Right hindlimb (tissue), 1 donor: ENCODE measurements at regions not wholly inside any gene's neighbourhood (a gene's known extent, or its start where the extent isn't known, plus 50 kb on each side); places are given as distances from the start of the nearest gene placed in this dataset.
"Not testable (repeated sequence)": the region's sequence is repeated elsewhere in the genome, so short reads cannot be mapped to it uniquely, and the experiment has no call there.

Experiments
- DNase-seq: peaks from one replicate; pipeline ENCODE4 v3.0.0-alpha.2; 2018

DNA sequence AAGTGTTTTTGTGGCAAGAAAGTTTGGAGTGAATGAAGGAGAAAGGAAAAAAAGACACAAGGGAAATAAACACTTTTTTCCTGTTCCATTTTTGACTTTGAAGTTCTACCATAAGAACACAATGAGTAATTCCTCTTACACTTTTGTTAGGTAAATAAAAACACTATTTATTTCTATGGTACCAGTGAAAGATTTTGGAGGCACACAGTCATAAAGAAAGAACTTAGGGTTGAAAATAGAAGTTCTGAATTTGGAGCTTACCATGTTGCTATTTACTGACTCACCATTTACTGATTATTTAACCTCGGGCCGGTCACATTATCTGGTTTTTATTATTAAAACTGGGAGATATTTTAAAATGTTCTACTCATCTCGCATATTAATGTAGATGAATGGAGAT is 367.8 kb downstream of the TLE1 start:
- no peak for DNase-seq

DNA sequence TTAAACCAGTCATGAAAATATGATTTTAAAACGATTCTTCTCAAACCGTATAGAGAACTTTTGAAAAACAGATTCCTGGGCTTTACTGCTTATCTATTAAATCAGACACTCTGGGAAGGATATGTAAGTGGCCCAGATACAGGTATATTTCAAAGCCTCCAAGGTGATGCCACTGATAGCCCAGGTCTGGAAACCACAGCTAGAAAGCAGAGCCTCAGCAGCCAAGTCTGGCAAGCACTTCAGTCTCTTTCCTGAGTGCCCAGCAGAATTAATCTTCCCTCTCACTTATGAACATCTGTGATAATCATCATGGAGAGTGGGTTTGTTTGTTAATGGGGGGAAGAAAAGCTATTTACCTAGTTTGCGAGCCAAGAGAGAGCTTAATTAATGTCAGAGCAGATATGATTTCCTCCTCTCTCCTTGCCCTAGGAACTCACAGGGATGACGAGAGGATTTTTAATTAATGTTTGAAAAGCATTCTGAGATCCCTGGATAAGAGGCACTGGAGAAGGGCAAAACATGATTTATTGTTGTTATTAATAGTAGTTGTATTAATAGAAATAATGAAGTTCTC is 368.4 kb downstream of the TLE1 start:
- DNase-seq: no peak

DNA sequence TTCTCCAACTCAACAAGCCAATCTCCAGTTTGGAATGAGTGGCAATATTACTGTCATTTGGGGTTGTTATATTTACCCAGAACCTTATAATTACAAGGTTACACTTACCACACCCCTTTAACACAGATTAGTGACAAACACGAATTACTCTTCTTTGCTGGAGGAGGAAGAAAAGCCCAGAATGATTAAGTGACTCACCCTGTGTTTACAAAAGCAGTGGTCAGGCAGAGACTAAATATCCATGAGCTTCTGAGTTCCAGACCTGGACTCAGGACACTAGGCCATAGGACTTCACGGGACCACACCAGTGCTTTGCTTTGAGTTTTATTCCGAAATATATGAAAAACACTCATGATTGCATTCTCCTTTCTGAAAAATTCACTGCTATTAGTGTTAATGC is 370.8 kb downstream of the TLE1 start:
- no peak for DNase-seq

DNA sequence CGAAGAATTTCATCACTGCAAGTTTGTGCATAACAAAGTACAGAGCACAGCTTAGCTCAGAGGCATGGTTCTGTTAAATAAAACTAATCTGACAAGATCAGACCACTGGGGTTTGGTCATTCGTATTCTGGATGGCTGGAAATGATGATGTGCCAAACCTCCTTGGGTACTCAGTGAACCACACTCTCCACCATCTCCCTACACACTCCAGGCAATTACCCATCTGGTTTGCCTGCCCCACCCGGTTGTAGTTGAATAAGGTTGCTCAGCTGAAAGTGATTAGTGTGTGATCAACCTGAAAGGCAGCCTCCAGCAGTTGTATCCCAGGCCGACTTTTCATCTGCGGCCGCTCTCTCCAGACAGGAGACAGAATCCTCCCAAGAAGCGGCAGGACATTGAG is 371.4 kb downstream of the TLE1 start:
- peak; percentile 20 for DNase-seq

DNA sequence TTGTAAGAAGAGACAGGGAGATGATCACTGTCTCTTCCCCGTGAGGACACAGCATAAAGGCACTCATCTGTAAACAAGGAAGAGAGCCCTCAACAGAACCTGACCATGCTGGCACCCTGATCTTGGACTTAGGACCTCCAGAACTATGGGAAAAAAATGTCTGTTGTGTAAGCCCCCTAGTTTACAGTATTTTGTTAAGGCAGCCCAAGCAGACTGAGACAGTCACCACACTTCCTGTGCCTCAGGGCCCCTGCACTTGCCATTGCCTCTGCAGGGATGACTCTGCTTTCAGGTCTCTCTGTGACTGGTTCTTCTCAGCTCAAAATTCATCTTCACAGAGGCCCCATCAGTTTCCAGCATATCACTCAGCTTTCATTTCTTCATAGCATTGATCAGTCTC is 372.1 kb downstream of the TLE1 start:
- DNase-seq: no peak

DNA sequence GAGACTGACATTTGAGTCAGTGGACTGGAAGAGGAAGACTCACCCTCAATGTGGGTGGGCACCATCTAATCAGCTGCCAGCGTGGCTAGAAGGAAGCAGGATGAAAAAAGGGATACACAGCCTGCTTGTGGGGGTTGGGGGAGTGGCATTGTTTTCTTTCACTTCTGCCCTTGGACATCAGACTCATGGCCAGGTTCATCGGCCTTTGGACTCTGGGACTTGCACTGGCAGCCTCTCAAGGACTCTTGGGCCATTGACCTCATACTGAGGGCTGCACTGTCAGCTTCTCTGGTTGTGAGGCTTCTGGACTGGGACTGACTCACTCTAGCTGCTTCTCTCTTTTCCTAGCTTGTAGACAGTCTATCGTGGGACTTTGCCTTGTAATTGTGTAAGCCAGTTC is 374.9 kb downstream of the TLE1 start:
- DNase-seq: no peak

DNA sequence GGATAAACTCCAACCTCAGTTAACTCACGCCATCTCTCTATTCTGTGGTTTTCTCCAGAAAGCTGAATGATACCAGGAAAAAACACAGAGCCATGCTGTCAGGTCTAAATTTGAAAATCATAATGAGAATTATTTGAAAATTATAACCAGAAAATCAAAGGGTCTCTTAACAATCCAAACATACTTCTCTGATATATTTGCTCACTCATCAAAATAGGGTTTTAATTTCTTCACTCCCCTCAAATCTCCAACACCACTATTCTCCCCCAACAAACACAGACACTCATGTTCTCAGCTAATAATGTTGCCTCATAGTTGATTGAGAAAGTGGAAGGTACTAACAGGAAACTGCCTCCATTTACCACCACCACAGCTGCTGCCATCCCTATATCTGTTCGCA is 375.5 kb downstream of the TLE1 start:
- no peak for DNase-seq

DNA sequence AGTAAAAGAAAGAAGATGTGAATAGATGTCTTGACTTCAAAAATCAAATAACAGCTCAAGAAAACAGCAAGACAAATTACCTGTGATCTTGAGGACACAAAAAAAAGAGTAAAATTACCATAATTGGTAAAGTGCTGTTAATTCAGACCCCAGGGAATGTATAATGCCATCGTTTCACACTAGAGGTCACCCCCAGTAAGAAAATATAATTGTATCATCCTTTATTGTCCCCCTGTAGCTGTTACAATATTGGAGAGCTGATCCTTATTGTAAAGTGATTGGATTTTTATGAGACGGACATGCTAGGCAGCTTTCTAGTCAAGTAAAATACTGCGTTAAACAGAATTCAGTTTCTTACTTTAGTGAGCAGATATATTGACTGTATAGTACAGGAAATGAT is 377.0 kb downstream of the TLE1 start:
- DNase-seq: no peak

DNA sequence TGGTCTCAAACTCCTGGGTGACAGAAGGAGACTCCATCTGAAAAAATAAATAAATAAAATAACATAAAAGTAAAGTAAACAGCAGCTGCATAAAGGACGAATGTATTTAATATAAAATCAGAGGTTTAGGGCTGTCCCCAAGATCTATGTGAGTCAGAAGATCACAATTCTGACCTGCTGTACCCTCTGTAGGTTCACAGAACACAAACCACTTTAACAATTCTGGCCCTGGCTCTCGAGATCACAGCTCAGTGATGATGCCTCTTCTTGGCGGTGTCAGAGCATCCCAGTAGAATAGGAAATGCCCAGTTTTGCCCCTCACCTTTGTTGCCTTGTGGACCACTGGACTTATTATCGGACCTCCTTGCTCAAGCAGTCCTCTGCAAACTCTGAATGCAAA is 380.9 kb downstream of the TLE1 start:
- no peak for DNase-seq

DNA sequence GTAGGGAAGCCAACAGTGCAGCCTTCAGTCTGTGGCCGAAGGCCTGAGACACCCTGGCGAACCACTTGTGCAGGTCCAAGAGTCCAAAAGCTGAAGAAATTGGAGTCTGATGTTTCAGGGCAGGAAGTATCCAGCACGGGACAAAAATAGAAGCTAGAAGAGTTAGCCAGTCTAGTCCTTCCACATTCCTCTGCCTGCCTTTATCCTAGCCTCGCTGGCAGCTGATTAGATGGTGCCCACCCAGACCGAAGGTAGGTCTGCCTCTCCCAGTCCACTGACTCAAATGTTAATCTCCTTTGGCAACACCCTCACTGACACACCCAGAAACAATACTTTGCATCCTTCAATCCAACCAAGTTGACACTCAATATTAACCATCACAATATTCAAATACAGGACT is 381.6 kb downstream of the TLE1 start:
- not testable (repeated sequence) for DNase-seq

DNA sequence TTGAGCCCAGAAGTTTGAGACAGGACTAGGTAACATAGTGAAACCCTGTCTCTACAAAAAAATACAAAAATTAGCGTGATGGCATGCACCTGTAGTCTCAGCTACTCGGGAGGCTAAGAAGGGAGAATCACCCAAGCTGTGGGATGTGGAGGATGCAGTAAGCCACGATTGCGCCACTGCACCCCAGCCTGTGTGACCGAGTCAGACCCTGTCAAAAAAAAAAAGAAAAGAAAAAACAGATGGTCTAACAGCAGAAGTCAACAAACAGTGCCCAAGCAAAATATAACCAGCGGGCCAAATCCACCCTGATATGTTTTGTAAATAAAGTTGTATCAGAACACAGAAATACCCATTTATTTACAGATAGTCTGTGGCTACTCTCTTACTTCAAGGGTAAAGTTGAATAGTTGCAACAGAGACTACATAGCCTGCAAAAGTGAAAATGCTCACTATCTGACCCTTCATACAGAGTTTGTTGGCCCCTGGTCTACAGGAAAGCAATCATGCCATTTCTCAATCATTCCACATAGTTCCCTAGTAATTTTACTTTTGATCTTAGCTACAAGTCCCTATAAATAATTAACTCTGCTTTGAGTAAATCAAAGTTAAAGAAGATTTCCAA is 383.7 kb downstream of the TLE1 start:
- DNase-seq: no peak

DNA sequence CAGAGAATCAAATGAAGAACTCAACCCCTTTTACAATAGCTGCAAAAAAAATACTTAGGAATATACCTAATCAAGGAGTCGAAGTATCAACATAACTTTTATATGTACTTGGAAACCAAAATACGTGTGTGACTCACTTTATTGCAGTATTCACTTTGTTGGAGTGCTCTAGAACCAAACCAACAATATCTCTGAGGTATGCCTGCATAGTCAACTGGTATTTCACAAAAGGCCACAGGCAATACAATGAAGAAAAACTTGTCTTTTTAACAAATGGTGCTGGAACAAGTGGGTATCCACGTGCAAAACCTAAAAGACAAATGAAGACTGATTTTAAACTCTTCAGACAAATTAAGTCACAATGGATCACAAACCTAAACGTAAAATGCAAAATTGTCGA is 385.7 kb downstream of the TLE1 start:
- DNase-seq: no peak

DNA sequence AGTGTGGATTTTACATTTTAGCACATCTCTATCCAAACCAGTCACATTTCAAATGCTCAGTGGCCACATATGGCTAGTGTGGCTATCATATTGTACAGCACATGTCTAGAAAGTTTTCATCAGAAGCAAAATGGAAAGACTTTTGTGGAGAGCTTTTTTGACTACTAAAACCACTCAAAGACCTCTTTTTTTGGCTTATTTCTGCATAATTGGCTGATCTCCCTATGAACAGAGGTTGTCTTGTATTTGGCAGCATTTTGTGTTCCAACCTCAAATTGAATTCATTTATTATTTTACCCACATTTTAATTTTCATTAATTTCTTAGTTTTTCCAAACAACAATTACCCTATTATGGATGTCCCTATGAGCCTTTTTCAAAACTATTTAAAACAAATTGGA is 395.7 kb downstream of the TLE1 start:
- DNase-seq: no peak

DNA sequence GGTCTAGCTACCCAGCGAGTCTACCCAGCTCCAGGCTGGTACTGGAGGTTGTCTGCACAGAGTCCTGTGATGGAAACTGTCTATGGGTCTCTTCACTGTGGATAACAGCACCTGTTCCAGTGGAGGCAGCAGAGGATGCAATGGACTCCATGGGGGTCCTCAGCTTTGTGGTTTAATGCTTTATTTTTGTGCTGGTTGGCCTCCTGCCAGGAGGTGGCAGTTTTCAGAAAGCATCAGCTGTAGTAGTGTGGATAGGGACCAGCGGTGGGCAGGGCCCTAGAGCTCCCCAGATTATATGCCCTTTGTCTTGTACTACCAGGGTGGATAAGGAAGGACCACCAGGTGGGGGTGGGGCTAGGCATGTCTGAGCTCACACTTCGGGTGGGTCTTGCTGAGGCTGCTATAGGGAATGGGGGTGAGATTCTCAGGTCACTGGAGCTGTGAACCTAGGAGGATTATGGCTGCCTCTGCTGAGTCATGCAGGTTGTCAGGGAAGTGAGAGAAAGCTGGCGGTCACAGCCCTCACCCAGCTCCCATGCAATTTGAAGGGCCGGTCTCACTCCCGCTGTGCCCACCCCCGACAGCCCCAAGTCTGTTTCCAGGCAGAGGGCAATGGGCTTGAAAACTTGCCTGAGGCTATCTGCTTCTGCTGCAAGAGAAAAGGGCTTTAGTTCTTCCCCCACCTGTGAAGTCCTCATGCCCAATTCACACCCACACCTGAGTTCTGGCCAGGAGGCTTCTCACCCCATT is 397.1 kb downstream of the TLE1 start:
- DNase-seq: no peak

DNA sequence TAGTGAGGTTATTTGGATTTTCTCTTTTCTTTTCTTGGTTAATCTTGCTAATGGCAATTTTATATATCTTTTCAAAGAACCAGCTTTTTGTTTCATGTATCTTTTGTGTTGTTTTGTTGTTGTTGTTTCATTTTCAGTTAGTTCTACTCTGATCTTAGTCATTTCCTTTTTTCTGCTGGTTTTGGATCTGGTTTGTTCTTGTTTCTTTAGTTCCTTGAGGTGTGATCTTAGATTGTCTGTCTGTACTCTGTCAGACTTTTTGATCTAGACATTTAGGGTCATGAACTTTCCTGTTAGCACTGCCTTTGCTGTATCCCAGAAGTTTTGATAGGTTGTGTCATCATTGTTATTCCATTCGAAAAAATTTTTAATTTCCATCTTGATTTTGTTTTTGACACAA is 399.7 kb downstream of the TLE1 start:
- DNase-seq: no peak

DNA sequence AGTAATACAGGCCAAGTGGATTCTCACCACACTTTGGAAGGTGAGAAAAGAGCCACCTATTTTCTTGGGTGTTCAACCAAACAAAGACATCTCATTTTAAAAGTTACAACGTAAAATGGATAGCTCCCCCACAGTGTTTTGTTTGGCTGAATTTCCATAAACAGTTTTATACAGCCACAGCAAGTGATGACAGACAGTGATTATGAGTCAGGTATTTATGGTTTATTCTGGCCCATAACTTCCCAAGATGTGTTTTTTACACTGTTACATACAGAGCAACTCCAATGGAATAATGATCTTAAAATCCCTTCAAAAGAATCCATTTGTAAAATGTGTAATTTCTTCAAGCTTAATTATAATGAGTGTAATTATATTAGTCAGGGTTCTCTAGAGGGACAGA is 421.3 kb downstream of the TLE1 start:
- no peak for DNase-seq

DNA sequence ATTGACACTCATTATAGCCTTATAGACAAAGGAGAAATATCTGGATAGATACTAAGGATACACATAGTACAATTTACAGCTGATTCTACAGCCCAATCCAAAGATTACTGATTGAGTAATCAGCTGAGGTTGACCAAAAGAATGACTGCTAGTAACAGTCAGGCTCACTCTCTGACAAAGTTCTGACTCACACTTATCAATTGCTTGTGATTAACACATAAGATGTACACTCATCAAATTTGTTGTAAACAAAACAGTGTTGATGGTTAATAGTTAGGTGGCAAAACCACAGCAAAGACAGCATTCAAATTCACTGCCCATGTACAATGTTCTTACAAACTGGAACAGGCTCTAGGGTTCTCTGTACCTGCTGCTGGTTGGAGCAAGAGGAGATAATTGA is 422.7 kb downstream of the TLE1 start:
- DNase-seq: no peak

DNA sequence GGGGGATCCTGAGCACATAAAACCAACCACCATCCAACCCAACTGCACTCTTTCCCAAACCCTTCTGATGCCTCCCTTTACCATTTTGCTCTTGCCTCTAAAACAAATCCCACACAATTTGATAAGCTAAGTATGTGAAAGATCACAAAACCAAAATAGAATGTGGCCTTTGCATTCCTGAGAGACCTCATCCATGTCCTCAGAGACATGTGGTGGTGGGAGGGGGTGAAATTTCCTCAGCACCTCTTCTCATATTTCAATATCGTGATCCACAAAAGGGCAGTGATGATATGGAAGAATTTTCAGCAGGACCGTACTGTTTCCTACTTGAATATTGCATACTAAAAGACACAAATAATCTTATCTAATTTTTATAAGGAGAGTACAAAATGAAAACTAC is 423.3 kb downstream of the TLE1 start:
- DNase-seq: no peak

DNA sequence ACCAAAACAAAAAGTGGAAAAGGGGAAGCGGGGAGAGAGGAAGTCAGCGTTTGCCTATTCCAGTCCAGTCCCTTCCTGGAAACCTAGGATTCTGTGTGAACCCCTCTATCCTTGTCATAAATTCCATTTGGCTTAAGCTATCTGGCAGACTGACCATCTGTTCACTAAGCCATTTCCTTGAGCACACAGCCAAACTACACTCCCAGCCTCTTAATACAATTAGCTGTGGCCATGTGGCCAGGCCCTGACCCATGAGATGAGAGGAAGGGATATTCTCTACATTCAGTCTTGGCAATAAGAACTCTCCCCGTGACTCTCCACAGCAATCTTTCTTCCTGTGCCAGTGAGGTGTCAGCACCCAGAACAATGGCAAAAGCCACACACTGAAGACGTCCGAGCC is 424.8 kb downstream of the TLE1 start:
- peak; percentile 63 for DNase-seq

DNA sequence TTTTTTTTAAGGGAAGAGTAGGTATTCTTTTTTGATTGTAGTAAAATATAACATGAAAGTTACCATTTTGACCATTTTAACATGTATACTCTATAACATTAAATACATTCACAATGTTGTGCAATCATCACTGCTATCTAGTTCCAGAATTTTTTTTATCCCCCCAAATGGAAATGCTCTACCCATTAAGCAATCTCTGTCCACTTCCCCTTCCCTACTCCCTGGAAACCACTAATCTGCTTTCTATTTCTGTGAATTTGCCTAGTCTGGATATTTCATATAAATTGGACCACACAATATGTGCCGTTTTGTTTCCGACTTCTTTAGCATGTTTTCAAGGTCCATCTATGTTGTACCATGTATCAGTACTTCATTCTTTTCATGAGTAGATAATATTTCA is 429.5 kb downstream of the TLE1 start:
- DNase-seq: no peak

DNA sequence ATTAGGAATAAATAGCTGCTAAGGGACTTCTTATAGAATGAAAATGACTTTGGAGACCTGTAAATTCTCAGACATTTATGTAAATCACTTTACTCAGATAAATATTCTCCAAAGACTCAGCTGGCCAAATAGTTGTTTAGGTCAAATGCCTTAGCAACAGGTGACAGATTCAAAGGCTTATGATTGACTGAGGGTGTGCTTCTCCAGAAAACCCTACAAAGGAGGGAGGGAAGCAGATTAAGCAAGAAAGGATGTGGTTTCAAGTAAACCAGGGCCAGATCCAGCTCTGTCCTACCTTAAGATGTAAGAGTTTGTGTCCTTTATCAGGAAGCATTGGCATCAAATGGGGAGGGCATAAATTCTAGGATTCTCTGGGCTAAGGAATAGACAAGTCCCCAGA is 433.0 kb downstream of the TLE1 start:
- DNase-seq: no peak

DNA sequence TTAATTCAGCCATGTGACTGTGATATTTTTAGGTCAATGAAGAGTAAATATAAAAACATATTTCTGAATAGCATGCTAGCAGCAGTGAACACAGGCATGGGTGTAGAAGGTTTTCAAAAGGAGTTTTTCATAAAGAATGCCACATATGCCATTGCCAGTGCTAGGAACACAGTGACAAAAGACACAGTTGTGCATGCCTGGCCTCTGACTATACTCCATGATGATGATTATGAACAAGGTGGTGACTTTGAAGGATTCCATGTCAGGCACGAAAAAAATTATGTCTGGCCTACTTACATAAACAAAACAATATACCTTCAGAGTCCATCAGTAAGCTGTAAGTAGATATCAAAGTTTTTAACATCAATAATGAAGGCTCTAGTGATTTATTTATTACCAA is 438.7 kb downstream of the TLE1 start:
- DNase-seq: no peak

DNA sequence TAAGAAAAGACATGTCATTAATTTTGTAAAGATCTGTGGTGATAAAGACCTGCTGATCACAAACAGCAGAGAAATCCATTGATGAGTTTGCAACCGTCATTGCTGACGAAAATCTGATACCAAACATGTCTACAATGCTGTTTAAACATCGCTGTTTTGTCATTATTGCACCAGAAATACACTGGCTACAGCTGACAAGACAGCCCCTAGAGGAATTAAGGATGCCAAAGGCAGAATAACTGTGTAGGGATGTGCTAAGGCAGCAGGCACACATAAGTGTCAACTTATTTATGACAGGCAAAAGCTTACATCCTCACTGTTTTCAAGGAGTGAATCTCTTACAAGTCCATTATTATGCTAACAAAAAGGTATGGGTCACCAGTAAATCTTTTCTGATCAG is 439.3 kb downstream of the TLE1 start:
- no peak for DNase-seq

DNA sequence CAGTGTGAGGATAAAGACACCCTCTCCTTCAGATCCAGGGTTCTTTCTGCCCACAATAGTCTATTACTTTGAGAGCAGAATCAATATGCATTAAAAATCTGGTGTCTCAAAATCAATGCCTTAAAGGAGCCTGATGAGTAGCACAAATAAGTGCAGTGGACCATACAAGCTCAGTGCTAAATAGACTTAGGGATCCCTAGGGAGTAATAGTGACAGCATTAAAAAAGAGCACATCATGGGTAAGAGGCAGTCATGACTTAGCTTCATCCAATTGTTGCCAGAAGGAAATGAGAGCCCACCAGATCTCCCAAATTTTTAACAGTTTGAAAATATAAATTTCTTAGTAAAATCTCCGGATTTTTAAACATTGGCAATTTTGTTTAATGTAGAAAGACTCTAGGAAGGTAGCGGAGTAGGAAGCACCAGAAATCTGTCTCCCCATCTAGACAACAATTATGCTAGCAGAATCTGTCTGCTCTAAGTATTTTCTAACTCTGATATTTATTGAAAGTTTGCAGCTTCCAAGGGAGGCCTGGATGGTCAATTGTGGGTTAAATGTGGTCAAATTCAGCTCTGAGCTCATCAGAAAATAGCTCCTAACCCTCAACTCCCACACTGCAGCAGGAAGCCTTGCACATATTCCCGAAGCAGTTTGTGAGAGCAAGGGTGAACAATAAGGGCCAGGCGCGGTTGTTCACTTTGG is 443.9 kb downstream of the TLE1 start:
- DNase-seq: no peak
